MM.1S (cell line): ENCODE measurements at regions not wholly inside any gene's neighbourhood (a gene's known extent, or its start where the extent isn't known, plus 50 kb on each side); places are given as distances from the start of the nearest gene placed in this dataset.

Experiments
- CTCF ChIP-seq: fragments of 300-600 bp; sonication (generic); IDR thresholded peaks from 2 replicates; pipeline ENCODE4 v1.5.1; 2016; ENCODE audit warnings: antibody characterized with exemption, low read length, mixed read lengths
- EZH2 ChIP-seq: fragments of 300-600 bp; sonication (generic); optimal IDR thresholded peaks from 2 replicates; pipeline ENCODE3; 2017; ENCODE audit warnings: low read depth, mild to moderate bottlenecking, antibody characterized with exemption, low read length, mixed read lengths
- EZH2phosphoT487 ChIP-seq: fragments of 300-600 bp; sonication (generic); IDR thresholded peaks from 2 replicates; pipeline ENCODE4 v1.6.1; 2018; ENCODE audit warnings: antibody characterized with exemption, low read length

GRCh38 chr3:182722907-182723306, 70.4 kb upstream of the ATP11B start:
- TF ChIP-seq CTCF, result no peak
- no peak for TF ChIP-seq EZH2
- TF ChIP-seq EZH2phosphoT487, result no peak
